ENCODE measurements at regions not wholly inside any gene's neighbourhood (a gene's known extent, or its start where the extent isn't known, plus 50 kb on each side); places are given as distances from the start of the nearest gene placed in this dataset.
"Not testable (repeated sequence)": the region's sequence is repeated elsewhere in the genome, so short reads cannot be mapped to it uniquely, and the experiment has no call there.

DNA sequence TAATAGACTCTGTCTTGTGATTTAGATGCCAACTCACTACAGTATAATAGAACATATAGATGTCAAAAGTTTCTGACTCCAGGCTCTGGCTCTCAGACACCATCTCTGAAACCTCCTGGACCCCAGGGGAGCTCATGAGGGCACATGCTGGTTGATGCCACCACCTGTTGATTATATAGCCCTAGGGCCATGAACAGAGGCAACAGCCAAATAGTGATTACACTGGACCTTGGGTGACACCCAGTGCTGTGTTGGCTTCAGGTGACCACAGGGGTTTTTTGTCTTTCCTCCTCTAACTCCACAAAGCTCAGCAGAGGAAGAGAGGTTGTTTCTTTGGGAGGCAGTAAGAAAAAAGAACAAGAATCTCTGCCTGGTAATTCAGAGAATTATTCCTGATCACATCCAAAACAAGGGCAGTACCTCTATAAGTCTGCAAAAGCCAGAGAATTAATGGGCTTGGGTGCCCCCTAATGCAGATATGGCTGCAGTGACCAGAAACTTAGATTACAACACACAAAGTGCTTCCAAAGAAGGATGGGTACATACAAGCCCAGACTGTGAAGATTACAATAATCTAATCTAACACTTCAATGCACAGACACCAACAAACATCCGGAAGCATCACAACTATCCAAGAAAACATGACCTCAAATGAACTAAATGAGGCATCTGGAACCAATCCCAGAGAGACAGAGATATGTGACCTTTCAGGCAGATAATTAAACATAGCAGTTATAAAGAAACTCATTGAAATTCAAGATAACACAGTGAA lies 1920.6 kb downstream of the ARAP2 start:
- in situ Hi-C loops (cut with MboI; ENCODE audit: low sequenced_read_pairs in 4 of 4) (no loop called here), intact Hi-C loops (cut with DNase I; ENCODE audit: low total_unique reads) (no loop called here)
- Histone ChIP-seq H3K4me1 (no peaks in the 10 kb centered on the region), H3K36me3 (no peaks in the 10 kb centered on the region), H3K27ac (no peak overlapping the region), H3K9me3 (no peaks in the 10 kb centered on the region), H3K4me3 (no peak overlapping the region), H3K27me3 (no peaks in the 10 kb centered on the region)
- ATAC-seq (no peak), DNase-seq (no peak)
- no peak for TF ChIP-seq POLR2A (IDR thresholded peaks at IDR 0.05)
- TF ChIP-seq, protein P1, sequence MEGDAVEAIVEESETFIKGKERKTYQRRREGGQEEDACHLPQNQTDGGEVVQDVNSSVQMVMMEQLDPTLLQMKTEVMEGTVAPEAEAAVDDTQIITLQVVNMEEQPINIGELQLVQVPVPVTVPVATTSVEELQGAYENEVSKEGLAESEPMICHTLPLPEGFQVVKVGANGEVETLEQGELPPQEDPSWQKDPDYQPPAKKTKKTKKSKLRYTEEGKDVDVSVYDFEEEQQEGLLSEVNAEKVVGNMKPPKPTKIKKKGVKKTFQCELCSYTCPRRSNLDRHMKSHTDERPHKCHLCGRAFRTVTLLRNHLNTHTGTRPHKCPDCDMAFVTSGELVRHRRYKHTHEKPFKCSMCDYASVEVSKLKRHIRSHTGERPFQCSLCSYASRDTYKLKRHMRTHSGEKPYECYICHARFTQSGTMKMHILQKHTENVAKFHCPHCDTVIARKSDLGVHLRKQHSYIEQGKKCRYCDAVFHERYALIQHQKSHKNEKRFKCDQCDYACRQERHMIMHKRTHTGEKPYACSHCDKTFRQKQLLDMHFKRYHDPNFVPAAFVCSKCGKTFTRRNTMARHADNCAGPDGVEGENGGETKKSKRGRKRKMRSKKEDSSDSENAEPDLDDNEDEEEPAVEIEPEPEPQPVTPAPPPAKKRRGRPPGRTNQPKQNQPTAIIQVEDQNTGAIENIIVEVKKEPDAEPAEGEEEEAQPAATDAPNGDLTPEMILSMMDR (IDR thresholded peaks at IDR 0.05 in 4 of 5, conservative IDR thresholded peaks at IDR 0.05 in 1 of 5), result no peak

DNA sequence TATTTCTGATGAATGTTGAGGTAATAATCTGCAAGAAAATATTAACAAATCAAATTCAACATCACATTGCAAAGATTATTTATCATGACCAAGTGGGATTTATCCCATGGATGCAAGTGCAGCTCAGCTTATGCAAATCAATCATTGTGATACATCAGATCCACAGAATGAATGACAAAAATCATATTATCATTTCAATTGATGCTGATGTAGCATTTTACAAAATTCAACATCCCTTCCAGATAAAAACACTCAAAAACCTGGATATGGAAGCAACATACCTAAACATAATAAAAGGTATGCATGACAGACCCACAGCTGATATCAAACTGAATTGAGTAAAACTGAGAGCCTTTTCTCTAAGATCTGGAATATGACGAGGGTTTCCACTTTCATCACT lies 1915.4 kb downstream of the ARAP2 start:
- DNase-seq (no peak), ATAC-seq (no peak)
- in situ Hi-C loops (cut with MboI; ENCODE audit: low sequenced_read_pairs in 4 of 4) (no loop called here), intact Hi-C loops (cut with DNase I; ENCODE audit: low total_unique reads) (no loop called here)
- H3K27ac ChIP-seq, result no peak overlapping the region
- H3K27me3 ChIP-seq, result no peaks in the 10 kb centered on the region
- no peaks in the 10 kb centered on the region for H3K9me3 ChIP-seq
- no peaks in the 10 kb centered on the region for H3K36me3 ChIP-seq
- H3K4me3 ChIP-seq, result no peak overlapping the region
- no peak for TF ChIP-seq POLR2A (IDR thresholded peaks at IDR 0.05)
- TF ChIP-seq, protein P1 (IDR thresholded peaks at IDR 0.05 in 4 of 5, conservative IDR thresholded peaks at IDR 0.05 in 1 of 5), result no peak
- H3K4me1 ChIP-seq, result no peaks in the 10 kb centered on the region

DNA sequence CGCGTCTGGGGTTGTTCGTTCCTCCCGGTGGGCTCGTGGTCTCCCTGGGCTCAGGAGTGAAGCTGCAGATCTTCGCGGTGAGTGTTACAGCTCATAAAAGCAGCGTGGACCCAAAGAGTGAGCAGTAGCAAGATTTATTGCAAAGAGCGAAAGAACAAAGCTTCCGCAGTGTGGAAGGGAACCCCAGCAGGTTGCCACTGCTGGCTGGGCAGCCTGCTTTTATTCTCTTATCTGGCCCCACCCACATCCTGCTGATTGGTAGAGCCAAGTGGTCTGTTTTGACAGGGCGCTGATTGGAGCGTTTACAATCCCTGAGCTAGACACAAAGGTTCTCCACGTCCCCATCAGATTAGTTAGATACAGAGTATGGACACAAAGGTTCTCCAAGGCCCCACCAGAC lies 1909.2 kb downstream of the ARAP2 start:
- H3K9me3 ChIP-seq; H3K4me3 ChIP-seq; H3K27me3 ChIP-seq; intact Hi-C loops (cut with DNase I; ENCODE audit: low total_unique reads); H3K27ac ChIP-seq; DNase-seq; H3K4me1 ChIP-seq; ATAC-seq; H3K36me3 ChIP-seq; in situ Hi-C loops (cut with MboI; ENCODE audit: low sequenced_read_pairs in 4 of 4): not testable (repeated sequence)

DNA sequence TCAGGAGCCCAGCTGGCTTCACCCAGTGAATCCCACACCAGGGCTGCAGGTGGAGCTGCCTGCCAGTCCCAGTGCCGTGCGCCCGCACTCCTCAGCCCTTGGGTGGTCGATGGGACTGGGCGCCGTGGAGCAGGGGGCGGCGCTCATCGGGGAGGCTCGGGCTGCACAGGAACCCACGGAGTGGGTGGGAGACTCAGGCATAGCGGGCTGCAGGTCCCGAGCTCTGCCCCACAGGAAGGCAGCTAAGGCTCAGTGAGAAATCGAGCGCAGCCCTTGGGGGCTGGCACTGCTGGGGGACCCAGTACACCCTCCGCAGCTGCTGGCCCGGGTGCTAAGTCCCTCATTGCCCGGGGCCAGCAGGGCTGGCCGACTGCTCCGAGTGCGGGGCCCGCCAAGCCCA lies 1908.8 kb downstream of the ARAP2 start:
- intact Hi-C loops (cut with DNase I; ENCODE audit: low total_unique reads); DNase-seq; H3K9me3 ChIP-seq; H3K36me3 ChIP-seq; H3K4me1 ChIP-seq; in situ Hi-C loops (cut with MboI; ENCODE audit: low sequenced_read_pairs in 4 of 4); H3K27me3 ChIP-seq; H3K4me3 ChIP-seq; H3K27ac ChIP-seq; ATAC-seq: not testable (repeated sequence)

DNA sequence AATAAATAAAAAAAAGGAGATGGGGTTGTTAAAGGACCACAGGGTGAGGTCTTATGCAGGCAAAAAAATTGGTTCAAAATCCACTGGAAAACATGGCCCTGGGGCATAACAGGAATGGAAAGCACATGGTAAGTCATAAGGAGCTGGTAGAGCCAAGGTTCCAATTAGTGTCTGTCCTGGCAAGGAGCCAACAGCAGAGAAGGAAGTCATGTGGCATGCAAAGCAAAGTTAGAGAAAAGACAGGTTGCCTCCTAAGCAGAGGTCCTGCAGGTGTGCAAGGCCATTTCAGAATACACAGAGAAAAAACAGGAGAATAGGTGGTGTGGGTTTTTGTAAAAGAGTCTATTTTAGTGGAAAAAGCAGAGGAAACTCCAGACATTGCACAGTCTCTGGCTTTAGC lies 1881.7 kb downstream of the ARAP2 start:
- no peak for TF ChIP-seq POLR2A (IDR thresholded peaks at IDR 0.05)
- TF ChIP-seq, protein P1 (IDR thresholded peaks at IDR 0.05 in 4 of 5, conservative IDR thresholded peaks at IDR 0.05 in 1 of 5), result no peak
- no peak for DNase-seq

DNA sequence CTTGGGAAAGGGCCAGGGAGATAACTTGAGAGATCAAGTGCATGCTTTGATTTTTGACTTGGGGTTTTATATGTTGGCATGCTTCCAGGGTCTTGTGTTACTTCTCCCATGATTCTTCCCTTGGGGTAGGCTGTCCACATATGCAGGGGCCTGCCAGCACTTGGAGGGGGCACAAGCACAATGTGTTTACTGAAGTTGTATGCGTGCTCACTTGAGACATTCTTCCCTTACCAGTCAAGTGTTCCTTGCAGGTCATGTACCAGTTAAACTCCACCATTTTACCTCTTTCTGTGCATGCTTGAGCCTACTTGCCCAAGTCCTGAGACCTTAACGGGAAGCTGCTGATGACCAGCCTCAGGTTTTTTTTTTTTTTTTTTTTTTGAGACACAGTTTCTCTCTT lies 1880.5 kb downstream of the ARAP2 start:
- no peaks in the 10 kb centered on the region for H3K4me1 ChIP-seq
- in situ Hi-C loops (cut with MboI; ENCODE audit: low sequenced_read_pairs in 4 of 4) (no loop called here), intact Hi-C loops (cut with DNase I; ENCODE audit: low total_unique reads) (no loop called here)
- H3K27ac ChIP-seq, result no peak overlapping the region
- H3K27me3 ChIP-seq, result no peaks in the 10 kb centered on the region
- no peaks in the 10 kb centered on the region for H3K9me3 ChIP-seq
- H3K36me3 ChIP-seq, result no peaks in the 10 kb centered on the region
- no peak overlapping the region for H3K4me3 ChIP-seq
- TF ChIP-seq POLR2A (IDR thresholded peaks at IDR 0.05), result no peak
- TF ChIP-seq, protein P1 (IDR thresholded peaks at IDR 0.05 in 4 of 5, conservative IDR thresholded peaks at IDR 0.05 in 1 of 5), result no peak
- DNase-seq, result no peak
- no peak for ATAC-seq

More for the DNA sequence above, 1881.7 kb downstream of the ARAP2 start:
- Histone ChIP-seq H3K4me3 (no peak overlapping the region), H3K27me3 (no peaks in the 10 kb centered on the region), H3K9me3 (no peaks in the 10 kb centered on the region), H3K4me1 (no peaks in the 10 kb centered on the region), H3K27ac (no peak overlapping the region), H3K36me3 (no peaks in the 10 kb centered on the region)
- in situ Hi-C loops (cut with MboI; ENCODE audit: low sequenced_read_pairs in 4 of 4), result no loop called here
- intact Hi-C loops (cut with DNase I; ENCODE audit: low total_unique reads), result no loop called here
- no peak for ATAC-seq
